Activated CD4-positive, alpha-beta T cell treated with anti-CD3 and anti-CD28 coated beads, Interleukin-2, Interleukin-4, amounts not matched to agents 100 ng/mL and 50 ng/mL, durations not matched to agents 16 hours and 8 hours (primary cell): ENCODE measurements at regions not wholly inside any gene's neighbourhood (a gene's known extent, or its start where the extent isn't known, plus 50 kb on each side); places are given as distances from the start of the nearest gene placed in this dataset.
"Not testable (repeated sequence)": the region's sequence is repeated elsewhere in the genome, so short reads cannot be mapped to it uniquely, and the experiment has no call there.

Experiments
- DNase-seq: peaks from one replicate; pipeline ENCODE4 v3.0.0-alpha.2; 2020; ENCODE audit warnings: low spot score

GRCh38 chr18:8882632-8883408 lies 177.5 kb downstream of the MTCL1 start:
- no peak for DNase-seq

DNA sequence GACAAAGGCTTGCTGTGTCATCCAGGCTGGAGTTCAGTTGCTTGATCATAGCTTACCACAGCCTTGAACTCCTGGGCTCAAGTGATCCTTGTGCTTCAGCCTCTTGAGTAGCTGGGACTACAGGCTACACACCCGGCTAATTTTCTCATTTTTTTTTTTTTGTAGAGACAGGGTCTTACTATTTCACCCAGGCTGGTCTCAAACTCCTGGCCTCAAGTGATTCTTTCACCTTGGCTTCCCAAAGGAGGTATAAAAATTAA lies 178.0 kb downstream of the MTCL1 start:
- DNase-seq, result no peak

- not testable (repeated sequence) for DNase-seq
Observed at GRCh38 chr18:8887877-8888276, 182.5 kb downstream of the MTCL1 start.

DNA sequence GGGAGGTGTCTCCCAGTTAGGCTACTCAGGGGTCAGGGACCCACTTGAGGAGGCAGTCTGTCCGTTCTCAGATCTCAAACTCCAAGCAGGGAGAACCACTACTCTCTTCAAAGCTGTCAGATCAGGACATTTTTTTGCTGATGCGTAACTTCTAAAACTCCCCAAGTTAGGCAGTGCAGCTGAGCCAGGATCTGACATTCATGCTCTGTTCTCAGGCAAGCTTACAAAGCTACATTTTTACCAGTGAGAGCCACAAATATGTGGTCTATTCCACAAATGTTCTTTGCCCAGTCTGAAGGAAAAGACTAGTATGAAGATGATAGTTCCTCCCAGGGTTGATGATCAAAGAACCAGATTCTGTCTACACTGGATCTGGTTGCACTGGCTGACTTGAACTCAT lies 184.1 kb downstream of the MTCL1 start:
- no peak for DNase-seq

DNA sequence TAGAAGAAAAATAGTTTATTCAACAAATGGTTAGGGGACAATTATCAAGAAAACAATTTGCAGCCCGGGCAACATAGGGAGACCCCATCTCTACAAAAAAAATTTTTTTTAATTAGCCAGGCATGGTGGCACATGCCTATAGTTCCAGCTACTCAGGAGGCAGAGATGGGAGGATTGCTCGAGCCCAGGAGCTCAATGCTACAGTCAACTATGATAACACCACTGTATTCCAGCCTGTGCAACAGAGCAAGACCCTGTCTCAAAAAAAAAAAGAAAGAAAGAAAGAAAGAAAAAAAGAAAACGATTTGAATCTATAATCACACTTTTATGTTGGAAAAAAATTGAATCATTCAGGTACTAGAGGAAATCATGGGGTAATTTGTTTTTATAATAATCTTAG lies 185.1 kb downstream of the MTCL1 start:
- DNase-seq, result not testable (repeated sequence)

- DNase-seq, result no peak
Observed at GRCh38 chr18:8890957-8891464, 185.7 kb downstream of the MTCL1 start.

- DNase-seq, result no peak
Observed at GRCh38 chr18:8893221-8893620, 187.9 kb downstream of the MTCL1 start.

DNA sequence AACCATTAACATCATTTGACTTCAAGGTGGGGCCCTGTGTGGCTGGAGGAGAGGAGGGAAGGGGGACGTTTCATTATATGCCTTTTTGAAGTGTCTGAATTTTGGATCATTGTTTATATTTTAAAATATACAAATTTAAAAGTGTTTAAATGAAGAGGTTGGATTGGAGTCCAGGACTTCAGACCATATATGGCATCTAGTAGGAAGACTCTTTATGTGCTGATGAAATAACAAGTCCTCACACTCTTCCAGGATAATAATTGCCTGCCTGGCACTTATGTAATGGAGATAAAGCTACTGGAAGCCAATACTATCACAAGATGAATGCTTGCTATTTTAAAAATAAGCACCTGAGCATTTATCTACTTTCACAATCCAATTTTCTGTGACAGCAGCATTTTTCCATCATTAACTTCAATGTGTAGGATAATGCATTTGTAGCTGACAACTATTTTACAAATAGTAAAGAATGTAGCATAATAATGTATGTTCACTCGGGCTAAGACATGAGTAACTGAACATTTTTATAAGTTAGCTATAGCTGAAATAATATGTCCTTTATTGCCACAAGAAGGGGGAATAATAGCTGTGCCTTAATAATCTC lies 188.4 kb downstream of the MTCL1 start:
- DNase-seq, result no peak

GRCh38 chr18:8894823-8895222 lies 189.5 kb downstream of the MTCL1 start:
- DNase-seq, result no peak

DNA sequence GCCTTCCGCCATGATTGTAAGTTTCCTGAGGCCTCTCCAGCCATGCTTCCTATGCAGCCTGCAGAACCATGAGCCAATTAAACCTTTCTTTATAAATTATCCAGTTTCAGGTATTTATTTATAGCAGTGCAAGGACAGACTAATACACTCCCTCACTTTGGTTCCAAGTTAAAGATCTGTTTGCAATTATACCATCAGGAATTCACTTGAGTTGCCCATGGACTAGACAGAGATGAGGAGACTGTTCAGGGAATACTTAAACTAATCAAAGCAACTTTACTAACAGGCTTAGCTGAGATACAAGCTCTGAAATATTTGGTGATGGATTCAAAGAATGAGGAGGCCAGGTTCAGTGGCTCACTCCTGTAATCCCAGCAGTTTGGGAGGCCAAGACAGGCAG lies 190.0 kb downstream of the MTCL1 start:
- DNase-seq, result no peak

GRCh38 chr18:8895987-8896619 lies 190.7 kb downstream of the MTCL1 start:
- no peak for DNase-seq

GRCh38 chr18:8899000-8899399 lies 193.6 kb downstream of the MTCL1 start:
- DNase-seq, result no peak

GRCh38 chr18:8900552-8900951 lies 195.2 kb downstream of the MTCL1 start:
- DNase-seq, result no peak

DNA sequence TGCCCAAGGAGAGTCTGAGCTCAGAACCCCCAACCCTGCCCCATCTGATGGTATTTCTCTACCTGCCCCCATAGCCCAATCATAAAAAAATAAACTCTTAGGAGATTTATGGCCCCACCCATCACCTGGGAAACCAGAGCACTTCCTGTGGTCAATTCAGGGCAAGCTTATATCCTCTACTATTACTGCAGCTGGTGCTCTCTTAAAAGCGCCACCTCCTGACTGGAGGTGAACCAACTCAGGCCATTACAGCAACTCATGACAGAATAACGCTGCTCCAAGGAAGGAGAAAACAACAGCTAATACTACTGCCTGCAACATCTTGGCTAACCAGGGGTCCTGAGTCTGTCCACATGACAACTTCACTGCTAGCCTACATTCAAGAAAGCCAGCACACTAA lies 195.7 kb downstream of the MTCL1 start:
- DNase-seq, result no peak

- no peak for DNase-seq
Observed at GRCh38 chr18:8904316-8904715, 198.2 kb upstream of the NDUFV2 start.

DNA sequence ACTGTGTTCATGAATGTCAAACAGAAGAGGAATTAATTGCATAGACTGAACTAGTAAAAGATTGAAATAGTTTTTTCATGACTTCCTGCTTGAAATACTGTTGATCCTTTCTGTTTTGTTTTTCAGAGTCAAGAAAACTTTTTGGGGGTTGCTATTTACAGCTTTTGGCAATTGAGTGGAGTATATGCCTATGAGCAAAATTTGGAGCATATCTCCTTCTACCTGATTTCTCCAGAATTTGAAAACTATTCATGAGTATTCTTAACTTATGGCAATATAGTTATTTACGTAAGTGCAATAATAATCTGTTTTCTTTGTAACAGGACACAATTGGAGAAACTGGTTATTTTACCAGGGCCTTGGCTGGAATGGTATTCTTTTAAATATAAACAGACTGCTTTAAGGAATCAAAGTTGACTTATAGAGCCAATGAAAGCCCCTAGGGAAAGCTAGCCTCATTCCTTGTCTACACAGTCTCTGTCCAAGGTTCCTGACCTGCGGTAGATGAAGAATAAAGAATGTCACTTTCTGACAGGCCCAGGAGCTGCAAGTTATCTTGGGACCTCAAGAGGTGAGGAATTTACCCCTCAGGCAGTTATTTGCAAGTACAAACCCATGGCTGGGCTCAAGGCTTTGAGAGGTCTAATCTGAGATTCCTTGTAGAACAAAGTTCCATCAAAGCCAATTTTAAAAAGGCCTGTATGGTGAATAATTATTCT lies 193.5 kb upstream of the NDUFV2 start:
- no peak for DNase-seq

DNA sequence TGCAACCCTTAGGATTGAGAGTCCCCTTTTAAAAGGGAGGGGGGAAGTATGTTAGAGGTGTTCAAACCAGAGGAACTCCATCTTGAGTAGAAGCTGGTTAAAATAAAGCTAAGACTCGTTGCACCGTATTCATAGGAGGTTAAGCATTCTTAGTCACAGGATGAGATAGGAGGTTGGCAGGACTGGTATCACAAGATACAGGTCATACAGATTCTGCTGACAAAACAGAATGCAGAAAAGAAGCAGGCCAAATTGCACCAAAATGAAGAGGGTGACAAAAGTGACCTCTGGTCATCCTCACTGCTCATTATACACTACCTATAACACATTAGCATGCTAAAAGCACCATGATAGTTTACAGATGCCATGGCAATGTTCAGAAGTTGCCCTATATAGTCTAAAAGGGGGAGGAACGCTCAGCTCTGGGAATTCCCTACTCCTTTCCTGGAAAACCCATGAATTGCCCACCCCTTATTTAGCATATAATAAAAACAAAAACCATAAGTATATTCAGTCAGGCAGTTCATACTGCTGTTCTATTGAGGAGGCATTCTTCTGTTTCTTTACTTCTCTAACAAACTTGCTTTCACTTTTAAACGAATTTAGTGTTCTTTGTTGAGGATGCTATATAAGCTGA lies 192.2 kb upstream of the NDUFV2 start:
- no peak for DNase-seq

GRCh38 chr18:8910843-8911242 lies 191.7 kb upstream of the NDUFV2 start:
- no peak for DNase-seq

DNA sequence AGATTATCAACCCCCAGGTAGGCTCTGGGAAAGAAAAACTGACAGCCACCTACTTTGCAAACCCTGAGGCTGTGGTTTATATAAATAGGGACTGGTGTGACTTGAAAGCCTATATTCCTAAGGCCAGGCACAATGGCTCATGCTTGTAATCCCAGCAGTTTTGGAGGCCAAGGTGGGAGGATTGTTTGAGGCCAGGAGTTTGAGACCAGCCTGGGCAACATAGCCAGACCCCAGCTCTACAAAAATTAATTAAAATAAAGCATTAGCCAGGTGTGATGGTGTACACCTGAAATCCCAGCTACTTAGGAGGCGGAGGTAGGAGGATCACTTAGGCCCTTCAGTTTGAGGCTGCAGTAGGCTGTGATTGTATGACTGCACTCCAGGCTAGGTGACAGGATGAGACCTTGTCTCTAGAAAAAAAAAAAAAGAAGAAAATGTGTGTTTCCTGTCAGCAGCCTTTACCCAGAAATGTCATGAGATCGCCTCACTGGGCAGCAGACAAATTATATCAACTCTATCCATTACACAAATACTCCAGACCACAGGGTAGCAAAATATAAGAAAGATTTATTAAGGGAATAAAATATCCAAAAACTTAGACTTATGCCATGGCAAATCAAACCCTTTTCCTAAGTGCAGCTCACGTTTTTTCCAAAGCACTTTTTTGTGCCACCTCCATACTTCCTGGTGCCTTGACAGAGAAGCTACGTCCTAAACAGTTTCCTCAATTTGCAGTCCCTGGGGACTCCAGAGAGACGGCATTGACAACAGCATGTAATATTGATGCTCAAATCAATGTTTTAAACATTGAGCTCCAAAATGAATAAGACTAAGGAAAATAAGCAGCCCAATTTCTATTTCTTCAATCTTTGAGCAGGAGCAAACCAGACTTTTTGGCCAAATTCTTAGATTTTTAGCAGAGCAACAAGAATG lies 190.8 kb upstream of the NDUFV2 start:
- no peak for DNase-seq

DNA sequence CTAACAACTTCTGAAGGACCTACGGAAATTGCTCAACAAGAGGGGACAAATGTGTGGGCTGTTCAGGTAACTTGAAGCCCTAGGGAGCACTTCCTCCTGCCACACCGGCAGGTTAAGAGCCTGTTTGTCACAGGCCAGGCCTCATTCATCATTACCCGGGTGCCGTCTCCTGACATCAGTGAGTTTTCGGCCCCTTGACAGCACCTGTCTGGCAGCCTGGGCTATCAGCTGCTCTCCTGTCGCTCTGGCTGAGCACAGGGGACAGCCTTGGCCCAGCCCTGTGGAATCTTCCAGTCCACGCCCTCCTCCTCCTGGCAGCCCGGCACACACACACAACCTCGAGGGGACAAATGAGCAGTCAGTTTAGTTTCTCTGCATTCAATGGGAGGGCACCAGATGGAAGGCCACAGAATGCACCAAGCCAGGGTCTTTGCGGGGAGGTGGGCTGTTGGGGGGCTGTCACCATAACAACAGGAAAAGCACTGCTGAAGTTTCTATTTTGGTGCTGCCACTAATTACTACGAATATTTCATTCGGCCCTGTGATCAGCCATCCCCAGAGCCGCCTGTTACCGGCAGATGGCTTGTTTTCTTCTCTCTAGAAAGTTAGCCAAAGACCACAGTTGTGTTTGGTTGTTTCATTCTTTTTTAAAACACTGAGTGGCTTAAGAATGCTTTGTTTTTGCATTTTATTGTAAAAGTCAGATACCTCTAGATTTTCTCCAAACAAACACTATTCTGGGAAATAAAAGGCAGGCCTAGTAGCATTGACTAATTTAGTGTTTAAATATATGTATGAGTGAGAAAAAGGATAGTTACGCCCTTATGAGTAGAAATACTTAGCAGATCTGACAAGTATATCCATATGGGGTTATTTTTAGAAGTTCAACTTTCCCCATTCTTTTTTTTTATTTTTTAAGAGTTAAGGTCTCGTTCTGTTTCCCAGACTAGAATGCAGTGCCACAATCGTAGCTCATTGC lies 189.9 kb upstream of the NDUFV2 start:
- no peak for DNase-seq
